ENCODE measurements at regions not wholly inside any gene's neighbourhood (a gene's known extent, or its start where the extent isn't known, plus 50 kb on each side); places are given as distances from the start of the nearest gene placed in this dataset.

DNA sequence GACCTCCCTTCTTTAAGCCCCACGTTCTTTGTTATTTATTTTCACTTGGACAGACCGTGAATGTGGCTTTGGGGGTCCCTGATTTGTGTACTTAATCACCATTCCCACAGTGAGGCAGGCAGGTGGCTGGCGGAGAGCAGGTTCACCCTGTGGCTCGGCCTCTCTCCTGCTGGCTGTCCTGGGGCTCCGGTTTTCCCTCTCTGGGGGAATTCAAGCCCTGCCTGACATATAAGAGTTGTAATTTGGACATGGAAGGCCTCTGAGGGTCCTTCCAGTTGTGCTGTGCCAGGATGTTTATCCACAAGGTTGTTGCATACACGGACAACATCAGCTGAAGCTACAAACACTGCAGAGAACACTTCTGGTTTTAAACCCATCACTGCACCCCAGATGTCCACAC lies 824.5 kb downstream of the TBC1D22A start:
- no peak for DNase-seq (ENCODE audit: low spot score)
- no peak for FAIRE-seq

DNA sequence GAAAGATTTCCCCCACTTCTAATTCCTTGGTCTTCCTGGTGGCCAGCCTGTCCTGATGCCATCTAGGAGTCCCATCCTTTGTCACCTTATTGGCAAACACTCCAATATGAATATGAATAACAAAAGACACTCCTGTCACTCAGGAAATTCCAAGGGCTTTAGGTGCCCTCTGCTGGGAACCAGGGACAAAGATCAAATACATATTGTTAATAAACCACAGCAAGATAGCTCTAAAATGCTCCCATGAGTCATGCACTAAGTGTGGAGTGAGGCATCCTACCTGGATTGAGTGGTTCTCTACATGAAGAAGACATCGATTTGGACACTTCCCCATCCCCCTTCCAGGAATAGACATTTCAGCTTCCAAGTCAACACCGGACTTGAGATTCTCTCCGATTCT lies 823.6 kb downstream of the TBC1D22A start:
- DNase-seq (ENCODE audit: low spot score), result no peak
- no peak for FAIRE-seq

DNA sequence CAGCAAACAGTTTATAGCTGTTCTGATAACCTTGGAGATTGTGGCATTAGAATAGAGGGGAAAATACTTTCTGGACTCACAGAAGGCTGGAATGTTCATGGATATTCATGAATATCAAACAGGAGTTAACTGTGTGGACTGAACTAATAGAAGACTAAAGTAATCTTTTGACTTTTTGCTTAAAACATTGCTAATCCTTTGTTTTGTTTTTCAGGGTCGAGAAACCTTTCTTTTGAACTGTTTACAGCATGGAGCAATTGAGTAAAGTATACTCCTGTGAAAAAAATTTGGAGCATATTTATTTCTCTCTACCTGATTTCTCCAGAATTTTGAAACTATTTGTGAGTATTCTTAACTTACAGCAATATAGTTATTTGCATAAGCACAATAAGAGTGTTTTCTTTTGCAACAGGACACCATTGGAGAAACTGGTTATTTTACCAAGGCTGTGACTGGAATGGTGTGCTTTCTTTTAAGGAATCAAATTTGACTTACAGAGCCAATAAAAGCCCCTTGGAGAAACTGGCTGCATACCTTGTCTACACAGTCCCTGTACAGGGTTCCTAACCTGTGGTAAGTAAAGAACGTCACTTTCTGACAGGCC lies 821.6 kb downstream of the TBC1D22A start:
- FAIRE-seq, result no peak

DNA sequence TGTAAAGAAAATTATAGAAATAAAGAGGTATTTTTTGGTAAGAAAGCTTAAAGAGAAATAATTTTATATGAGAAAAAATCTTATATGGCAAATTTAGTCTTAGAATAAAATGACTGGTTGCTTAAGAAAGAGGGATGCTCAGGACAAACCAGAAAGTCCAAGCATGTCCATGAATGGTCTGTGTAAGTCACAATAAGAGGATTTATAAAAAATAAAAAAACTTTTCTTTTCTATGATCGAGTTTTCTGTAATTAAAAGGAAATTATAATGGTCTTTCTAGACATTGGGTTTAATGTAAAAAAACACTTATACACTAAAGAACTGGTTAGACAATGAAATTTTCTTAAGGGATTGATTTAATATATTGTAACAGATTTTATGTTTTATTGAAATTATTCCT lies 819.6 kb downstream of the TBC1D22A start:
- FAIRE-seq (no peak), DNase-seq (ENCODE audit: low spot score) (no peak)

More for the DNA sequence above, 821.6 kb downstream of the TBC1D22A start:
- DNase-seq (ENCODE audit: low spot score), result no peak

DNA sequence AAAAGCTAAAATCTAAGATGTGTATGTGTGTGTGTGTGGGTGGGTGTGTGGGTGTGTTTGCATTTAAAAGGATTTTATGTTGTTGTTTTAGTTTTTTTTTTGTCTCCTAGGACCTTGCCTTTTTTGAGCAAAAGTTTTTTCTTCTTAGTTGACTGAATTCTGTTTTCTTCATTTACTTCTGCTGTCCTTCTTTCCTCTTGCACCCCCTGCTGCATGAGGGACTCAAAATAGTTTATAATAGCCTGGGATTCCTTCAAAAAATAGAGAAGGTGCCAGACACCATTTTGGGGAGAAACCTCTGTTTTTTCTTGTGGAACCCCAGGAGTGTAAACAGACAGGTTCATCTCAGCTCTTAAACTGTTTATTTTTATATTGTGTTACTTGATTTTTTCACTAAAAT lies 817.7 kb downstream of the TBC1D22A start:
- FAIRE-seq, result no peak
- no peak for DNase-seq (ENCODE audit: low spot score)

DNA sequence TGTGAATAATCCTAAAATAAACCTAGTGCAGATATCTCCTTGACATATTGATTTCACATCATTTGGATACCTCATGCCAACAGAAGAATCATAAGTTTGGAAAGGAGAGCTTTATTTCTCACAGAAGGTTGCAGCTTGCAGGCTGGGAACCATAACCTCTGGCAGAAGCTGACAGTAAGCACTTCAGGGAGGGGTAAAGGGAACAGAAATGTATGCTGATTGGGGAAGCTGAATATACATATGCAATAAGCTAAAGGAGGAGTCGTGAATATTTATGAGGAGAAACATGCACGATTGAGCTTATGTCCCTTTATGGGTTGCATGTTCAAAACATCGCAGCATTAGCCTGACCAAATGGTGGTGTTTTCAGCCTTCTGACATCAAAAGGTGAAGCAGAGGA lies 814.5 kb downstream of the TBC1D22A start:
- FAIRE-seq (no peak), DNase-seq (ENCODE audit: low spot score) (no peak)

DNA sequence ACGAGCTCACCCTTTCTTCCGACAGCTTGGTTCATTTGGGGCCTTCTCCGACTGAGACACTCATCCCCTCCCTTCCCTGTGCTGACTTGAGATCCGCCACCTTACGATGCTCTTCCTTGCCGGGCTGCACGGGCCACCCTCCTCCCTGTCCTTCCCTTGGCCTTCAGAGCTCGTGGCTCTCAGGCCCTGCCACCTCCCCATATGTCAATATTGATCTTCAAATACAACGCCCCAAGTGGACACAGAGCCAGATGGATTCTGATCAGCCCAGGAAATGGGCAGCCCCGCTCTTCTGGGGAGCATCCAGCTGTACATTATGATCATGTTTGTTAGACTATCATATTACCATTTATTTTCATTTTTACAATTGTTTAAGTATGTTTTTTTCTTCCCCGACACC lies 812.8 kb downstream of the TBC1D22A start:
- no peak for FAIRE-seq
- DNase-seq (ENCODE audit: low spot score), result no peak

DNA sequence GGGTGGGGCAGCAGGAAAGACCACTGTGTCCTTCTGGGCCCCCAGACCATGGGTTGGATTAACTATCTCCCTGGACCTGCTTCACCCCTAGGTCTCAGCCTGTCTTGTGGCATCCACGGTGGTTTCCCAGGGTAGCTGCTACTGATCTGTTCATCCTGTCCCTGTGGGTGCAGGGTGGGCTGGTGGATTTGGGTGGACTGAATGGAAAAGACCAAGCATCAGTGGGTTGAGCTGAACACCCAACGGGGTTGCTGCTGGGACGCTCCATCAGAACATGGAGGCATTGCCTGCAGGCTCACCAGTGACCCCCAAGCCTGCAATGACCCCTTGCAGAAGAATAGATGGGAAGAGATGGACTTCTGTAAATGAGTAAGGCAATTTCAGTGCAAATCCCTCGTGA lies 812.1 kb downstream of the TBC1D22A start:
- no peak for FAIRE-seq
- DNase-seq (ENCODE audit: low spot score), result no peak

DNA sequence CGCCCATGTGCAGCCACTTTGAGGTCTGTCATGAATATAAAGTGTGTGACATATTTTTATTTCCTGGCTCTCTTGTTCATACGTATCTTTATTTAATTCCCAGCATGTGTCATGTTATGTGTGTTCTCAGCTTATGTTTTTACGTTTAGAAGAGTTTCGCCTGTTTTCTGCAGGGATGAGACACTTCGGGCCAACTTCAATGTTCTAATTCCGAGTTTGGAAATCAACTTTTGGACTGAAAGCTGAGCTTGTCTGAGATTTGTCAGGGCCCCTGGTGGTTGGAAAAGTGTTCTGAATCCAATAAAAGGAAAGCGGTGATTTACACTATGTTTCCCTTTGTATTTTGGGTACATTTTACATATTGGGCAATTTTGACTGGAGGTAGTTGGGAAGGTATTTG lies 810.7 kb downstream of the TBC1D22A start:
- FAIRE-seq (no peak), DNase-seq (ENCODE audit: low spot score) (no peak)

DNA sequence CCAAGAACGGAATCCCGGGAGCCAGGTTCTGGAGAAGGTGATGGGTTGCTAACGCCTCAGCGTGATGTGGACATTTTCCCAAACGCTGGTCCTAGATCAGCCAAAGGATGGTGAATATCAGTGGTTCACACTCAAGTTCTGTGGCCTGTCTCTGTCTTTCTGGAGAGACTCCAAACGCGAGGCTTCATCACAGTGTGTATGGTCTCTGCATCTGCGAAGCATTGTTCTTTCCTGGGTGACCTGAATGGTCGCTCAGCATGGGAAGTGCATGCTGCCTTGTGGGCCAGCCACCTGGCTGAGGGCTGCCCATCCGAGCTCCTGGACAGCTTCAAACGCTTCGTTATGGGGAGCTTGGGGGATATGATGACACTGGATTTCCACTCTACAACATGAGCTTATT lies 810.0 kb downstream of the TBC1D22A start:
- no peak for DNase-seq (ENCODE audit: low spot score)

DNA sequence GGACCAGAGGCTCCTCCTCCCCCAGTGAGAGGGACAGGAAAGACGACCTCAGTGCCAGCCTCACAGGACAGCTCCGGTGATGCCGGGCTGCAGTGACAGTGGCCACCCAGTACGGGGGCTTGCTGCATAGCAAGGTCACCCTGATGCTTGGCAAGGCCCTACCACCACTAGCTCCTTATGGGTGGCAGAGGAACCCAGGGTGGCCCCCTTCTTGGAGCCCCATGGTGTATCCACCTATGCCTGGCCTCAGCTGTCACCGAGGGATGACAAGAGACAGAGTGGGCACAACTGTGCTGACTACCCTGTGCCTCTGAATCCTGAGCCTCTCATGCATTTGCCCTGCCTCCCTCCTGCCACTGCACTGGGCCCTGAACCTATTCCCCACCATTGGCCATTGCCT lies 809.2 kb downstream of the TBC1D22A start:
- FAIRE-seq, result no peak
- DNase-seq (ENCODE audit: low spot score), result no peak

More for the DNA sequence above, 810.0 kb downstream of the TBC1D22A start:
- no peak for FAIRE-seq

DNA sequence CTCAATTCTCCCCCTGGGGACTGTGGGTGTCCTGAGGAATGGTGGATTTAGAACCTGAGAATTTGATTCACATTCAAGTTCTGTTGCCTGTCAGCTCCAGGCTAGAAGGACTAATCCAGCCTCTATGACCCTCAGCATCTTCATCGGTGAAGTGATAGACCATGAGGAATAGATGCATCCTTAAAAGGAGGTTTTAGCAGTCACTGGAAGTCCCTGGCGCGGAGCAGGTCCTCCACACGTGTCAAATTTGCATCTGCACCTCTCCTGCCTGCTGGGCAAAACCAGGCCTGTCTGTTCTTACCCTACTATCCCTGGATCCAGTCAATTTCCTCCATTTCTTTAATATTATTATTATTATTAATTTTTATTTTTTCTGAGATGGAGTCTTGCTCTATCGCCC lies 808.4 kb downstream of the TBC1D22A start:
- DNase-seq (ENCODE audit: low spot score) (no peak), FAIRE-seq (no peak)

DNA sequence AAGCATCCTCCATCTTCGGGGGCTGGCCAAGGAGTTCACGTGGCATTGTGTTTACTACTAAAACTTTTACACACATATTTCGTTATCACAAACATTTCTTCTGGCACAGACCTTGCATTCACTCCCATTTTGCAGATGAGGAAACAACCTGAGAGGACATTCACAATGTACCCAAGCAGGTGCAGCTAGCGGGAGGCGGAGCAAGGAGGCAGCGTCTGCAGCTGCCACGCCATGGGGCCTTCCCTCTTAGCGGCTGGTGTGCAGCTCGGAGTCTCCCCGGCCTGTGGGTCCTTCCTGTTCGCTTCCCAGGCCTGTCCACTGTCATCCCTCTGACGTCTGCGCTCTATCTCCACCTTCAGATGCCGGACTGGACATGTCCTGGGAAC lies 807.8 kb downstream of the TBC1D22A start:
- DNase-seq (ENCODE audit: low spot score), result no peak
- FAIRE-seq, result no peak

DNA sequence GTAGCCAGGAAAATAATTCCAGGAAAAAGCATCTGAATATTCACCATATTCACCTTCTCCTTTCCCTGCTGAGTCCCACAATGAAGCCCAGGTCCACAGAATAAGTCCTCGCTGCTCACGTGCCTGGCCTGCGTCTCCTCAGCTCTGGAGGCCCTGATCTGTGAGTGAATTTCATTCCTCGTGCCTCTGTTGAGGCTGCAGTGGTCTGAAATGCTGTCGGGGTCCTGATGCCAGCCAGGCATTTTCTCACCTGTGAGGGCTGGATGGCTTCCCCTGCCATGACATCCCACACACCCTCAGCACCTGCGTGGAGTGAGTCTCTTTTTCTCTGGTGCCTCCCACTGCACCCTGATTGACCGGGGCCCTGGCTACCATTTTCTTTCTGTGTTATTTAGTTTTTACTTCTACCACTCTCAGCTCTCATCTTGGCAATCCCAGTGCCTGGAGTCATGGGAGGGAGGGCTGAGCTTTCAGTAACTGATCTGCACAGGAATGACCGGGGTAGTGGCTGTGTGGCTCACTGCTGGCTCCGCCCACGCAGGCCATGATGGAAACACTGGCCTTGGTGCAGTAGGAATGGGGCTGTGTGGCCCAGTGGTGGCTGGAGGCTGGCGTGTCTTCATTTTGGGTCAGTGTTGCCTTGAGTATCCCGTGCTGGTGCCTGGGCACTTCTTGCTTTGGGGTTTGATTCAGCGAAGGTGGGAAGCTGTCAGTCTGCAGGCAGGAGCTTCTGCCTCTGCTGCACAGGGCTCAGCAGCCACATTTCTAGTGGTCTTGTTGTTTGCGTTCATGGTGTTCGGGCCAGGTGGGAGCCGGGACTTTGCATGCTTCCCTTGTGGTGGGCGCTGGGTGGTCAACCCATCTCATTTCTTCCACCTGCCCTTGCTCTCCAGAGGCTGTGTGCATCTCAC lies 807.2 kb downstream of the TBC1D22A start:
- no peak for FAIRE-seq

DNA sequence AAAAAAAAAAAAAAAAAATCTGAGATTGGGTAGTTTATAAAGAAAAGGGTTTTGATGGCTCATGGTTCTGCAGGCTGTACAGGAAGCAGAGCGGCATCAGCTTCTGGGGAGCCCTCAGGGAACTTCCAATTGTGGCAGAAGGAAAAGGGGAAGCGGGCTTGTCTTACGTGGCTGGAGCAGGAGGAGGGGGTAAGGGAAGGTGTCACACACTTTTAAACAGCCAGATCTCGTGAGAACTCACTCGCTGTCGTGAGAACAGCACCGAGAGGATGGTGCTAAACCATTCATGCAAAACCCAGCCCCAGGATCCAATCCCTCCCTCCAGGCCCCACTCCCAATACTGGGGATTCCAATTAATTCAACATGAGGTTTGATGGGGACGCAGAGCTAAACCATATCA lies 806.2 kb downstream of the TBC1D22A start:
- DNase-seq (ENCODE audit: low spot score) (no peak), FAIRE-seq (no peak)

More for the DNA sequence above, 807.2 kb downstream of the TBC1D22A start:
- no peak for DNase-seq (ENCODE audit: low spot score)

DNA sequence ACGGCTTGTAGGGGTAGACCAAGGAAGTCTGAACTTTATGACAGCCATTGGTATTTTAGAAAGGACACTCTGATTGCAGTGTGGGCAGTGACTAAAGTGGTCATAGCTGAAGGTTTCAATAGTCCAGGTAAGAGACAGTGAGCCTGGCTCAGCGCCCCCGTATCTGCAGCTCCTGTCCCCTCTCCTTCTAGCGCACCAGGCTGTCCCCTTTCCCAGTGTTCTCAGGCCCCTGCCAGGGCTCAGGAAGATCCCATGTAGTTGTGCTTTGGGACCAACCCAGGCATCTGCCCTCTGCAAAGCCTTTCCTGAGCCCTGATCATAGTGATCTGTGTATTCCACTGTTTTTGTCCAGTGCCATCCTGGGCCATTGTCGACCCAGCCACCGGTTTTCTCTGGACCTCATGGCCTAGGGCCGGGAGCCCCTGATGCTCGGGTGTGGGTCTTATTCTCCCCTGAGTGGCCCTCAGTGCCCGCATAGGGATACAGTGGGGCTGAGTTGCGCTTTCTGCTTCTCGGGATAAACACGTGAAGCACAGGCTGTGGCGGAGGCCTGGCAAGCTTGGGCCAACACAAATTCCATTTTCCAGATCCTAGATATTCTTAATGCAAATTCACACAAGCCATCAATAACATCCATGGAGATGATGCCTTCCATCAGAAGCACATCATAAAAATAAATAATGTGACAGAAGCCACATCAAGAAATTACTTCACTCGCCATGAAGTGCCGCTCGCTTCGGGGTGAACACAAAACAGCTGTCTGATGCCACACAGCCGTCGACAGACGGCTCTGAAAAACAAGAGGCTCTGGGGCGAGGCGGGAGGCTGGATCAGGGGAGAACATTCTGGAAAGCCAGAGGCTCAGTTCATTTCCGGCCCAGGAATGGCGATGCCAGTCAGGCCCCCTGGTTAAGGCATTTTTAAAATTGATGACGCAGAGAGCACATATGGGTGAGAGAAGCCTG lies 805.0 kb downstream of the TBC1D22A start:
- FAIRE-seq, result no peak
- DNase-seq (ENCODE audit: low spot score), result no peak

DNA sequence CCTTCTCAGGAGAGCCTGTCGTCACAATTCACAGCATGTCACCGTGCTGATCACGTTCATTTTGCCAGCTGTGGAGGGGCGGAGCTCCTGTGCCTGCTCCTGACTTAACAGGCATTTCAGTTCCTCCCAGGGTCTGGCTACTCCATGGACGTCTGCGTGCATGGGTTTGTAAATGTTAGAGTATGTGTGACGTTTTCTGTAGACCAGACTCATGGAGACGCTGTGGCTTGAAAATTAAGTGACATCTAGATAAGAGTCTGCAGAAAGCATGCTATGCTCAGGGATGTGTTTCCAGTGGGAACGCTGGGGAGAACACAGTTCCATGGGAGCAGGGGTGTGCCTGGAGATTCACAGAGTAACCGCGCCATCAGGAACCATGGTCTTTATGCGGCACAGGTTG lies 804.0 kb downstream of the TBC1D22A start:
- DNase-seq (ENCODE audit: low spot score), result no peak
- no peak for FAIRE-seq

DNA sequence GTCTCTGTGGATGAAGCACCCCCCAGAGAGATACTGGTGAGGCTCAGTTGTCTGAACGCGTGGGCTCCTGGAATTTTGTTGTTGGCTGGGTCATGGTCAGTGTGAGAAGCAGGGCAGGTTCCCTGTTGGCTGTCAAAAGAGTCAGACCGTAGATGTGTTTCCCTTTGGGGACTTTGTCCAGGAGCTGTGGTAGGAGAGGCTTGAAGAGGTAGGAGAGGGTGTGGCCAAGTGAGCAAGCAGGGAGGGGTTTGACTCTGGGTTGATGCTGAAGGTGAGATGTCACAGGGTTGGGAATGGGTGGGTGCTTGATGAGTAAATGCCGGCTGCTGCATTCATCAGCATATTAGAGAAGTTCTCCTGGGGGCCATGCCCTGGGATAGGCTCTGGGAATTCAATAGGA lies 803.2 kb downstream of the TBC1D22A start:
- FAIRE-seq (no peak), DNase-seq (ENCODE audit: low spot score) (no peak)

DNA sequence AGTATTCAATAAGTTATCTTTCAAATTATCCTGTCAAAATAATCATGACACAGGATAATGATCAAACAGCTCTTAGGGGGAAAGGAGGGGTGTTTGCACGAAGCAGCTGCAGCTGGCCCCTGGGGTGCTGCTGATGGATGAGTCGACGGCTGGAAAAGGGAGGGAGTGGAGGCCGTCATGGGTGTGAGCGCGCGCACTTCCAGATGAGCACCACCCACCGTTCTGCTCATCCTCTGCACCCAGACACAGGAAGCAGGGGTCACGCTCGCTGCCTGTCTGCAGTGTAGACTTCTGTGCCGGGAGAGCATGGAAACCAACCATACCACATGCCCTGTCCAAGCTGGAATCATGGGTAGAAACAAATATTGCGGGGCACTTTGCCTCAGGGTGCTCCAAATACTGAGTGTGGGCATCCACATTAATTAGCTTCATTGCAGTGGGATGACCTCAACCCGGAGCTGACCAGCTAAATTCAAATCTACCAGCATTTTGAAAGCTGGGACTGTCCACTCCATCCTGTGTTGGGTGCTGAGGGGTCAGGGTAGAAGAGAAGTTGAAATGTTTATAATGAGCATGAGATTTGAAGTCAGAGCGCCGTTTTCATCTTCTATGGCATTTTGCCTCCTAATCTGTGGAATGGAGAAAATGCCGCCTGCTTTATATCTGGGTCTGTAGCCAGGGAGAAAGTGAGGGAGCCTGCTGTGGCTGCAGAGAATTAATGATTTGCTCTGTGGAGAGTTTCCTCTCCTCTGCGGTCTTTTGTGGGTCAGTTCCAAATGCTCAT lies 802.4 kb downstream of the TBC1D22A start:
- FAIRE-seq, result no peak
- DNase-seq (ENCODE audit: low spot score), result no peak

DNA sequence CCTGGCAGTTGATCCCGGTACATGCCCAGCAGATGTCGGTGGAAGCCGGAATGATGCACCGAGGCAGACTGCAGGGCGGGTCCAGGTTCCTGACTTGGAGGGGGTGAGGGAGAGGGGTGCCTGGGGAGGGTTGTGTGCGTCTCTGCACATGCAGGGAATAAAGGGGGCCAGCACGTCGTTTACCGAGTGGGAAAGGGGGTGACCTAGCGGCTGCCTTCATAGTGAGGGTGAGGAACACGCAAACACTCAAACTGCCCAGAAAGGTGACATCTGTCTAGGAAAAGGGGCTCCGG lies 801.7 kb downstream of the TBC1D22A start:
- FAIRE-seq, result no peak
- no peak for DNase-seq (ENCODE audit: low spot score)

Measured in RCC 7860 (cell line).